SU-DHL-6 (cell line): ENCODE measurements at regions not wholly inside any gene's neighbourhood (a gene's known extent, or its start where the extent isn't known, plus 50 kb on each side); places are given as distances from the start of the nearest gene placed in this dataset.
"Not testable (repeated sequence)": the region's sequence is repeated elsewhere in the genome, so short reads cannot be mapped to it uniquely, and the experiment has no call there.

Source experiments
- H2AFZ ChIP-seq: fragments of 200-600 bp; sonication (generic); 2 replicates; pipeline ENCODE4 v1.6.1; 2014; ENCODE audit warnings: low read depth, mild to moderate bottlenecking, moderate library complexity, mixed read lengths, antibody characterized with exemption, low read length; ENCODE audit not compliant: severe bottlenecking
- H3F3A ChIP-seq: fragments of 200-600 bp; shearing (Covaris generic); 2 replicates; pipeline ENCODE4 v1.6.0; 2016; ENCODE audit warnings: antibody characterized with exemption, mild to moderate bottlenecking; ENCODE audit not compliant: insufficient read depth
- H3K27ac ChIP-seq: fragments of 200-600 bp; sonication (generic); 2 replicates; pipeline ENCODE4 v1.5.1; 2016; ENCODE audit warnings: low read depth, mild to moderate bottlenecking, low read length, moderate library complexity, mixed read lengths
- H3K27me3 ChIP-seq: fragments of 200-600 bp; sonication (generic), shearing (Covaris generic); 2 replicates; pipeline ENCODE4 v1.6.0; 2014; ENCODE audit warnings: mild to moderate bottlenecking, low read length
- H3K36me3 ChIP-seq: fragments of 200-600 bp; sonication (generic); 2 replicates; pipeline ENCODE4 v1.6.1; 2014; ENCODE audit warnings: mild to moderate bottlenecking, low read length, mixed read lengths
- H3K4me2 ChIP-seq: fragments of 300-600, 200-600 bp; shearing (Covaris generic), sonication (generic); 2 replicates; pipeline ENCODE4 v1.6.0; 2014; ENCODE audit warnings: low read length, low read depth, mild to moderate bottlenecking; ENCODE audit not compliant: poor library complexity, severe bottlenecking
- H3K4me3 ChIP-seq: fragments of 200-600 bp; sonication (generic); 2 replicates; pipeline ENCODE4 v1.5.1; 2014; ENCODE audit warnings: antibody characterized with exemption, low read length, mild to moderate bottlenecking, mixed read lengths; ENCODE audit not compliant: insufficient read depth, poor library complexity, severe bottlenecking
- H3K79me2 ChIP-seq: fragments of 200-600 bp; sonication (generic); 2 replicates; pipeline ENCODE4 v1.6.1; 2014; ENCODE audit warnings: mild to moderate bottlenecking, low read length, moderate library complexity; ENCODE audit not compliant: insufficient read depth
- H3K9ac ChIP-seq: fragments of 200-600 bp; sonication (generic); 2 replicates; pipeline ENCODE4 v1.7.0; 2014; ENCODE audit warnings: mild to moderate bottlenecking, low read length
- H3K9me2 ChIP-seq: fragments of 200-600 bp; sonication (generic); replicated peaks from 2 replicates; pipeline ENCODE4 v1.6.1; 2014; ENCODE audit warnings: low read length; ENCODE audit not compliant: insufficient read depth
- H3K9me3 ChIP-seq: fragments of 200-600 bp; sonication (generic); 2 replicates; pipeline ENCODE4 v1.6.1; 2014; ENCODE audit warnings: low read length, mixed read lengths; ENCODE audit not compliant: insufficient read depth
- H4K20me1 ChIP-seq: fragments of 200-600 bp; sonication (generic); 2 replicates; pipeline ENCODE4 v1.6.1; 2014; ENCODE audit warnings: low read depth, mild to moderate bottlenecking, antibody characterized with exemption, low read length, moderate library complexity, mixed read lengths
- CTCF ChIP-seq: fragments of 200-600 bp; sonication (generic); IDR thresholded peaks from one replicate; pipeline ENCODE4 v1.5.1; 2017; ENCODE audit warnings: antibody characterized with exemption, mild to moderate bottlenecking, low read length, moderate library complexity; ENCODE audit not compliant: insufficient read depth, poor library complexity, severe bottlenecking
- EZH2phosphoT487 ChIP-seq: fragments of 200-600 bp; sonication (generic), shearing (Covaris generic); conservative IDR thresholded peaks from 2 replicates; pipeline ENCODE4 v1.6.1; 2018; ENCODE audit warnings: mild to moderate bottlenecking, antibody characterized with exemption, low read length, moderate library complexity, mixed read lengths

- no peak overlapping the region for H3K27ac ChIP-seq
- H3K9ac ChIP-seq: no peak overlapping the region
- no peak for TF ChIP-seq CTCF
- TF ChIP-seq EZH2phosphoT487: no peak
- H3K9me3 ChIP-seq: no peaks in the 10 kb centered on the region
- no peaks in the 10 kb centered on the region for H3K27me3 ChIP-seq
- H4K20me1 ChIP-seq: no peaks in the 10 kb centered on the region
- no peaks in the 10 kb centered on the region for H3K36me3 ChIP-seq
- no peak overlapping the region for H2AFZ ChIP-seq
- no peaks in the 10 kb centered on the region for H3K79me2 ChIP-seq
- H3K4me3 ChIP-seq: no peak overlapping the region
- H3K9me2 ChIP-seq: no peaks in the 10 kb centered on the region; the same call in 1 of the 2 replicates
- H3F3A ChIP-seq: no peaks in the 10 kb centered on the region
- H3K4me2 ChIP-seq: no peak overlapping the region
Observed at GRCh38 chr7:80999771-81000170, 80.9 kb upstream of the SEMA3C start.

- no peaks in the 10 kb centered on the region for H3F3A ChIP-seq
- H3K9me2 ChIP-seq: no peaks in the 10 kb centered on the region; the same call in 1 of the 2 replicates
- no peaks in the 10 kb centered on the region for H4K20me1 ChIP-seq
- H3K9ac ChIP-seq: no peak overlapping the region
- no peaks in the 10 kb centered on the region for H3K79me2 ChIP-seq
- H2AFZ ChIP-seq: no peak overlapping the region
- no peak overlapping the region for H3K27ac ChIP-seq
- TF ChIP-seq CTCF (no peak), EZH2phosphoT487 (no peak)
- H3K9me3 ChIP-seq: no peaks in the 10 kb centered on the region
- no peak overlapping the region for H3K4me2 ChIP-seq
- H3K27me3 ChIP-seq: no peaks in the 10 kb centered on the region
- no peaks in the 10 kb centered on the region for H3K36me3 ChIP-seq
- H3K4me3 ChIP-seq: no peak overlapping the region
Observed at GRCh38 chr7:80999100-80999499, 80.2 kb upstream of the SEMA3C start.

GRCh38 chr7:80997841-80998240 lies 79.0 kb upstream of the SEMA3C start:
- no peaks in the 10 kb centered on the region for H3K27me3 ChIP-seq

GRCh38 chr7:80996236-80996635 lies 77.4 kb upstream of the SEMA3C start:
- not testable (repeated sequence) for H3K9me2 ChIP-seq, H3K27ac ChIP-seq, H3K36me3 ChIP-seq, H3K4me3 ChIP-seq, H3K4me2 ChIP-seq, H4K20me1 ChIP-seq, H3K9ac ChIP-seq, H3K27me3 ChIP-seq, H2AFZ ChIP-seq, H3K9me3 ChIP-seq, H3K79me2 ChIP-seq, H3F3A ChIP-seq

More at GRCh38 chr7:80997841-80998240, 79.0 kb upstream of the SEMA3C start:
- Histone ChIP-seq H2AFZ (no peak overlapping the region), H3F3A (no peaks in the 10 kb centered on the region), H3K9me2 (no peaks in the 10 kb centered on the region; the same call in 1 of the 2 replicates), H3K4me3 (no peak overlapping the region), H3K4me2 (no peak overlapping the region), H3K9ac (no peak overlapping the region), H4K20me1 (no peaks in the 10 kb centered on the region), H3K27ac (no peak overlapping the region), H3K36me3 (no peaks in the 10 kb centered on the region), H3K79me2 (no peaks in the 10 kb centered on the region), H3K9me3 (no peaks in the 10 kb centered on the region)
- TF ChIP-seq CTCF (no peak), EZH2phosphoT487 (no peak)
